Stomach (tissue), 4 donors: ENCODE measurements at regions not wholly inside any gene's neighbourhood (a gene's known extent, or its start where the extent isn't known, plus 50 kb on each side); places are given as distances from the start of the nearest gene placed in this dataset.

Source experiments
- EP300 ChIP-seq: sonication (generic); formaldehyde crosslinking; IDR thresholded peaks from one replicate; pipeline ENCODE4 v1.6.1; 2017; ENCODE audit warnings: antibody characterized with exemption
- POLR2A ChIP-seq, 4 donors: fragments of 450-650 bp; IDR thresholded peaks; one replicate each; pipeline ENCODE4 v1.6.1; 2016; ENCODE audit warnings: antibody characterized with exemption in 4 of 4, control low read depth in 2 of 4, mild to moderate bottlenecking in 1 of 4, moderate library complexity in 1 of 4
- TF ChIP-seq, protein P1 (sequence below), 7 experiments: fragments of 450-650 bp in 4 of 7; fragments of 200-600 bp in 3 of 7; sonication (generic) in 3 of 7; IDR thresholded peaks; one replicate each; pipeline ENCODE4 v1.5.1; 2016 to 2019; ENCODE audit warnings: antibody characterized with exemption in 7 of 7, control low read depth in 2 of 7, mild to moderate bottlenecking in 1 of 7

DNA sequence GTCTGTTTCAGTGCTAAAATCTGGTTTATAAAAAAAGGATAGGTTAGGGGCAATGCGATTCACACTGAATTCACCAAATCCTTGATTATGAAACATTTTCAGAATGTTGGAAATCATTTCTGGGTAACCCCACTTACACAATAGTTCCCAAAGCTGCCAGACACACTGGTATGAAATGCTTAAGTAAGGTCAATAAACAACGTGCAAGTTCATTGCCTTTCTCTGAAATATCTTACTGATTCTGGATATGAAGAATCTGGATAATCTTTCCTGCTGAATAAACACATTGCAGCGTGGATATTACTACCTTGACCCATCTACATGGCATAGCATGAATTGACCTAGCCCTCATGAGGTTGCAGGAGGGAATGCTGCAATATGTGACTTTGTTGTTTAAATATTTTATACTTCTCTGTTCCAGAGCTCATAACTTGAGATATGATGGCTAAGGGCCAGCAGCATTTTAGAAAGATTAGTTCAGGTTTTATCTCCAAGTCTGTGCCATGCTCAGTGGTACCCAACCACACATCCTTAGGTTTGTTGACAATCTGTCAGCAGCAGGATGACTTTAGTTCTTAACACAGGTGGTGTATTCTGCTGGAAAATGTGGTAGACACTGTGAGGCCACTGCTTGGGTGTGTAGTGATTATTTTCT is 121.0 kb downstream of the NREP start:
- TF ChIP-seq, protein P1, sequence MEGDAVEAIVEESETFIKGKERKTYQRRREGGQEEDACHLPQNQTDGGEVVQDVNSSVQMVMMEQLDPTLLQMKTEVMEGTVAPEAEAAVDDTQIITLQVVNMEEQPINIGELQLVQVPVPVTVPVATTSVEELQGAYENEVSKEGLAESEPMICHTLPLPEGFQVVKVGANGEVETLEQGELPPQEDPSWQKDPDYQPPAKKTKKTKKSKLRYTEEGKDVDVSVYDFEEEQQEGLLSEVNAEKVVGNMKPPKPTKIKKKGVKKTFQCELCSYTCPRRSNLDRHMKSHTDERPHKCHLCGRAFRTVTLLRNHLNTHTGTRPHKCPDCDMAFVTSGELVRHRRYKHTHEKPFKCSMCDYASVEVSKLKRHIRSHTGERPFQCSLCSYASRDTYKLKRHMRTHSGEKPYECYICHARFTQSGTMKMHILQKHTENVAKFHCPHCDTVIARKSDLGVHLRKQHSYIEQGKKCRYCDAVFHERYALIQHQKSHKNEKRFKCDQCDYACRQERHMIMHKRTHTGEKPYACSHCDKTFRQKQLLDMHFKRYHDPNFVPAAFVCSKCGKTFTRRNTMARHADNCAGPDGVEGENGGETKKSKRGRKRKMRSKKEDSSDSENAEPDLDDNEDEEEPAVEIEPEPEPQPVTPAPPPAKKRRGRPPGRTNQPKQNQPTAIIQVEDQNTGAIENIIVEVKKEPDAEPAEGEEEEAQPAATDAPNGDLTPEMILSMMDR (IDR thresholded peaks at IDR 0.05), result no peak
- no peak for TF ChIP-seq EP300
- no peak for TF ChIP-seq POLR2A (IDR thresholded peaks at IDR 0.05)
